BE2C (cell line): ENCODE measurements at regions not wholly inside any gene's neighbourhood (a gene's known extent, or its start where the extent isn't known, plus 50 kb on each side); places are given as distances from the start of the nearest gene placed in this dataset.

ENCODE experiments used
- DNase-seq: peaks from one replicate; pipeline ENCODE4 v3.0.0-alpha.2; 2020
- H3K27me3 ChIP-seq: fragments of 250-450 bp; sonication (Bioruptor Pico); 2 replicates; pipeline ENCODE4 v1.5.1; 2020; ENCODE audit warnings: mild to moderate bottlenecking
- H3K36me3 ChIP-seq: fragments of 250-450 bp; sonication (Bioruptor Pico); 2 replicates; pipeline ENCODE4 v1.5.1; 2020; ENCODE audit warnings: mild to moderate bottlenecking
- H3K4me1 ChIP-seq: fragments of 250-450 bp; sonication (Bioruptor Pico); 2 replicates; pipeline ENCODE4 v1.5.1; 2020
- H3K4me3 ChIP-seq: 2 replicates; pipeline ENCODE4 v1.5.1; 2011; ENCODE audit warnings: low read depth, low read length
- H3K9me3 ChIP-seq: fragments of 250-450 bp; sonication (Bioruptor Pico); 2 replicates; pipeline ENCODE4 v1.5.1; 2020
- CTCF ChIP-seq: IDR thresholded peaks from 2 replicates; pipeline ENCODE4 v1.5.1; 2012; ENCODE audit warnings: mild to moderate bottlenecking, low read depth, low read length

- Histone ChIP-seq H3K27me3 (no peaks in the 10 kb centered on the region), H3K36me3 (no peaks in the 10 kb centered on the region), H3K9me3 (no peaks in the 10 kb centered on the region), H3K4me1 (no peaks in the 10 kb centered on the region), H3K4me3 (no peak overlapping the region)
- no peak for TF ChIP-seq CTCF
- no peak for DNase-seq
Observed at GRCh38 chr16:79691007-79691406, 90.5 kb upstream of the MAF start.

- no peak for DNase-seq
- no peak for TF ChIP-seq CTCF
- Histone ChIP-seq H3K4me1 (no peaks in the 10 kb centered on the region), H3K9me3 (no peaks in the 10 kb centered on the region), H3K27me3 (no peaks in the 10 kb centered on the region), H3K36me3 (no peaks in the 10 kb centered on the region), H3K4me3 (no peak overlapping the region)
Observed at GRCh38 chr16:79690159-79690558, 89.6 kb upstream of the MAF start.

- Histone ChIP-seq H3K27me3 (no peaks in the 10 kb centered on the region), H3K4me1 (no peaks in the 10 kb centered on the region), H3K4me3 (no peak overlapping the region), H3K9me3 (no peaks in the 10 kb centered on the region; the same call in 1 of the 2 replicates), H3K36me3 (no peaks in the 10 kb centered on the region)
- no peak for TF ChIP-seq CTCF
- DNase-seq: no peak
Observed at GRCh38 chr16:79687249-79688130, 87.0 kb upstream of the MAF start.

GRCh38 chr16:79685871-79686270 lies 85.3 kb upstream of the MAF start:
- Histone ChIP-seq H3K4me1 (no peaks in the 10 kb centered on the region), H3K27me3 (no peaks in the 10 kb centered on the region), H3K4me3 (no peak overlapping the region), H3K9me3 (no peaks in the 10 kb centered on the region; the same call in 1 of the 2 replicates), H3K36me3 (no peaks in the 10 kb centered on the region)
- DNase-seq: no peak
- no peak for TF ChIP-seq CTCF

- no peaks in the 10 kb centered on the region for H3K4me1 ChIP-seq
Observed at GRCh38 chr16:79679334-79679733, 78.8 kb upstream of the MAF start.

More at GRCh38 chr16:79679334-79679733, 78.8 kb upstream of the MAF start:
- DNase-seq: no peak
- H3K36me3 ChIP-seq: no peaks in the 10 kb centered on the region
- no peak for TF ChIP-seq CTCF
- no peaks in the 10 kb centered on the region; the same call in 1 of the 2 replicates for H3K9me3 ChIP-seq
- no peak overlapping the region for H3K4me3 ChIP-seq
- no peaks in the 10 kb centered on the region for H3K27me3 ChIP-seq
